Astrocyte (in vitro differentiated cells and primary cell): ENCODE measurements at regions not wholly inside any gene's neighbourhood (a gene's known extent, or its start where the extent isn't known, plus 50 kb on each side); places are given as distances from the start of the nearest gene placed in this dataset.
"Not testable (repeated sequence)": the region's sequence is repeated elsewhere in the genome, so short reads cannot be mapped to it uniquely, and the experiment has no call there.

ENCODE experiments used
- DNase-seq: peaks from one replicate; pipeline ENCODE4 v3.0.0-alpha.2; 2010; ENCODE audit warnings: low read depth
- FAIRE-seq: peaks from 2 replicates; lab custom pipeline; 2011; peaks lifted over from hg19 to GRCh38; lab: Jason Lieb, UNC
- H2AFZ ChIP-seq: 2 replicates; pipeline ENCODE4 v1.6.0; 2012; ENCODE audit warnings: low read depth, low read length, inconsistent platforms
- H3K27ac ChIP-seq: 2 replicates; pipeline ENCODE4 v1.5.1; 2011; ENCODE audit warnings: low read depth, low read length, inconsistent platforms
- H3K27me3 ChIP-seq: 2 replicates; pipeline ENCODE4 v1.6.0; 2011; ENCODE audit warnings: low read length, inconsistent platforms; ENCODE audit not compliant: insufficient read depth
- H3K36me3 ChIP-seq: 2 replicates; pipeline ENCODE4 v1.5.1; 2011; ENCODE audit warnings: low read length, inconsistent platforms; ENCODE audit not compliant: insufficient read depth
- H3K4me1 ChIP-seq: 2 replicates; pipeline ENCODE4 v1.5.1; 2011; ENCODE audit warnings: low read length, inconsistent platforms; ENCODE audit not compliant: insufficient read depth
- H3K4me2 ChIP-seq: 2 replicates; pipeline ENCODE4 v1.6.0; 2012; ENCODE audit warnings: low read length, inconsistent platforms
- H3K4me3 ChIP-seq: 2 replicates; pipeline ENCODE4 v1.5.1; 2011; ENCODE audit warnings: low read depth, mild to moderate bottlenecking, low read length, inconsistent platforms; ENCODE audit not compliant: insufficient read depth
- H3K79me2 ChIP-seq: 2 replicates; pipeline ENCODE4 v1.6.0; 2012; ENCODE audit warnings: mild to moderate bottlenecking, low read length, inconsistent platforms; ENCODE audit not compliant: insufficient read depth
- H3K9ac ChIP-seq: 2 replicates; pipeline ENCODE4 v1.6.0; 2012; ENCODE audit warnings: mild to moderate bottlenecking, low read length, inconsistent platforms
- H3K9me3 ChIP-seq: 2 replicates; pipeline ENCODE4 v1.5.1; 2012; ENCODE audit warnings: low read depth, mild to moderate bottlenecking, low read length, inconsistent platforms; ENCODE audit not compliant: insufficient read depth
- H4K20me1 ChIP-seq: 2 replicates; pipeline ENCODE4 v1.6.0; 2012; ENCODE audit warnings: low read length, inconsistent platforms; ENCODE audit not compliant: insufficient read depth
- H3K27ac Mint-ChIP-seq: one replicate; pipeline ENCODE4 v1.8.0; 2021; ENCODE audit warnings: mild to moderate bottlenecking, mixed read lengths; ENCODE audit not compliant: unreplicated experiment
- H3K27me3 Mint-ChIP-seq: one replicate; pipeline ENCODE4 v1.8.0; 2021; ENCODE audit warnings: low read depth, mixed read lengths; ENCODE audit not compliant: unreplicated experiment
- H3K36me3 Mint-ChIP-seq: one replicate; pipeline ENCODE4 v1.8.0; 2021; ENCODE audit warnings: low read depth, mixed read lengths; ENCODE audit not compliant: unreplicated experiment
- H3K4me1 Mint-ChIP-seq: one replicate; pipeline ENCODE4 v1.8.0; 2021; ENCODE audit warnings: low read depth, mixed read lengths; ENCODE audit not compliant: unreplicated experiment
- H3K4me3 Mint-ChIP-seq: one replicate; pipeline ENCODE4 v1.8.0; 2021; ENCODE audit warnings: mild to moderate bottlenecking, moderate library complexity, mixed read lengths; ENCODE audit not compliant: unreplicated experiment
- H3K9me3 Mint-ChIP-seq: one replicate; pipeline ENCODE4 v1.8.0; 2021; ENCODE audit warnings: mild to moderate bottlenecking, mixed read lengths; ENCODE audit not compliant: unreplicated experiment
- EZH2 ChIP-seq: IDR thresholded peaks from 2 replicates; pipeline ENCODE4 v1.6.1; 2012; ENCODE audit warnings: mild to moderate bottlenecking, low read length, inconsistent platforms; ENCODE audit not compliant: insufficient read depth
- TF ChIP-seq, protein P1 (sequence below): IDR thresholded peaks from 2 replicates; pipeline ENCODE4 v1.5.1; 2011; ENCODE audit warnings: low read depth, mild to moderate bottlenecking, inconsistent platforms, low read length, moderate library complexity; ENCODE audit not compliant: insufficient read depth

DNA sequence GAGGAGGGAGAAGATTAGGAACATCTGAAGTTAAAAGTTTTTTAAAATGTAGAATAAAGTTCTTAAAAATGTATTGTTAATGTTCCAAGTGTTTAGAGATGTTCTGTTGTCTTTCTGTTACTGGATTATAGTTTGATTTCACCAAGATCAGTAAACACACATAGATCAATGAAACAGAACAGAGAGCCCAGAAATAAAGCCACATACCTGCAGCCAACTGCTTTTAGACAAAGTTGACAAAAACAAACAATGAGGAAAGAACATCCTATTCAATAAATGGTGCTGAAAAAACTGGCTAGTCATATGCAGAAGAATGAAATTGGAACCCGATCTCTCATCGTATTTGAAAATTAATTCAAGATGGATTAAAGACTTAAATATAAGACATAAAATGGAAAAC, 966.3 kb upstream of the POU3F4 start:
- Histone ChIP-seq H3K36me3 (no peaks in the 10 kb centered on the region), H2AFZ (no peak overlapping the region), H3K4me3 (no peak overlapping the region), H3K4me1 (no peaks in the 10 kb centered on the region), H3K9me3 (no peaks in the 10 kb centered on the region), H4K20me1 (no peaks in the 10 kb centered on the region), H3K79me2 (no peaks in the 10 kb centered on the region), H3K27me3 (no peaks in the 10 kb centered on the region), H3K4me2 (no peak overlapping the region), H3K9ac (no peak overlapping the region), H3K27ac (no peak overlapping the region)
- H3K4me3 Mint-ChIP-seq, result no peak overlapping the region
- DNase-seq, result no peak
- TF ChIP-seq EZH2, result no peak
- TF ChIP-seq, protein P1, sequence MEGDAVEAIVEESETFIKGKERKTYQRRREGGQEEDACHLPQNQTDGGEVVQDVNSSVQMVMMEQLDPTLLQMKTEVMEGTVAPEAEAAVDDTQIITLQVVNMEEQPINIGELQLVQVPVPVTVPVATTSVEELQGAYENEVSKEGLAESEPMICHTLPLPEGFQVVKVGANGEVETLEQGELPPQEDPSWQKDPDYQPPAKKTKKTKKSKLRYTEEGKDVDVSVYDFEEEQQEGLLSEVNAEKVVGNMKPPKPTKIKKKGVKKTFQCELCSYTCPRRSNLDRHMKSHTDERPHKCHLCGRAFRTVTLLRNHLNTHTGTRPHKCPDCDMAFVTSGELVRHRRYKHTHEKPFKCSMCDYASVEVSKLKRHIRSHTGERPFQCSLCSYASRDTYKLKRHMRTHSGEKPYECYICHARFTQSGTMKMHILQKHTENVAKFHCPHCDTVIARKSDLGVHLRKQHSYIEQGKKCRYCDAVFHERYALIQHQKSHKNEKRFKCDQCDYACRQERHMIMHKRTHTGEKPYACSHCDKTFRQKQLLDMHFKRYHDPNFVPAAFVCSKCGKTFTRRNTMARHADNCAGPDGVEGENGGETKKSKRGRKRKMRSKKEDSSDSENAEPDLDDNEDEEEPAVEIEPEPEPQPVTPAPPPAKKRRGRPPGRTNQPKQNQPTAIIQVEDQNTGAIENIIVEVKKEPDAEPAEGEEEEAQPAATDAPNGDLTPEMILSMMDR, result no peak
- no peaks in the 10 kb centered on the region for H3K36me3 Mint-ChIP-seq
- no peaks in the 10 kb centered on the region for H3K9me3 Mint-ChIP-seq
- H3K4me1 Mint-ChIP-seq, result no peaks in the 10 kb centered on the region
- peak; percentile 45 for FAIRE-seq
- no peaks in the 10 kb centered on the region for H3K27me3 Mint-ChIP-seq
- no peak overlapping the region for H3K27ac Mint-ChIP-seq

DNA sequence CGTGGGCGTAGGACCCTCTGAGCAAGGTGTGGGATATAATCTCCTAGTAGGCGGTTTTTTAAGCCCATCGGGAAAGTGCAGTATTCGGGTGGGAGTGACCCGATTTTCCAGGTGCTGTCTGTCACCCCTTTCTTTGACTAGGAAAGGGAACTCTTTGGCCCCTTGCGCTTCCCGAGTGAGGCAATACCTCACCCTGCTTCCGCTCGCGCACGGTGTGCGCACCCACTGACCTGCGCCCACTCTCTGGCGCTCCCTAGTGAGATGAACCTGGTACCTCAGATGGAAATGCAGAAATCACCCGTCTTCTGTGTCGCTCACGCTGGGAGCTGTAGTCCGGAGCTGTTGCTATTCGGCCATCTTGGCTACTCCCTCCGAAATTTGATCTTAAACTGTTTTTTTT, 955.9 kb upstream of the POU3F4 start:
- H3K36me3 Mint-ChIP-seq, FAIRE-seq, H3K4me1 Mint-ChIP-seq: not testable (repeated sequence)

DNA sequence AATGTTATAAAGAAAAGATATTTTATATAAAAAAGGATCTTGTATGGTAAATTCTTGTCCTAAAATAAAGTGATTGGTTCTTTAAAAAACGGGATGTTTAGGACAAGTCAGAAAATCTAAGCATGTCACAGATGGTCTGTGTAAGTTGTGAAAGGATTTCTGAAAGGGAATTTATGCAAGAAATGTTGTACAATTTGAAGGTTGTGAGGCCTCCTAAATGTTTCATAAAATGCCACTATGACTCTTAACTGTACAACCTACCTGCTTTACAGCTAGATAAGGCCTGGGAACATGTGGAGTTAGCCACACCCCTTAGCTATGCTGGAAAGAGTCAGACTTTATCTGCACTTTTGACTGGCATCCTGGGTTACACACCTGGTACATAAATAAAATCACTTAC, 951.5 kb upstream of the POU3F4 start:
- no peaks in the 10 kb centered on the region for H3K9me3 ChIP-seq
- TF ChIP-seq, protein P1, result no peak
- no peak for TF ChIP-seq EZH2
- H3K36me3 Mint-ChIP-seq, result no peaks in the 10 kb centered on the region

More for the DNA sequence above, 955.9 kb upstream of the POU3F4 start:
- not testable (repeated sequence) for H3K4me2 ChIP-seq, H3K4me3 ChIP-seq, H3K9ac ChIP-seq, H3K27me3 ChIP-seq, H3K4me1 ChIP-seq, DNase-seq, H4K20me1 ChIP-seq, H2AFZ ChIP-seq, H3K27me3 Mint-ChIP-seq, H3K9me3 Mint-ChIP-seq, H3K79me2 ChIP-seq, H3K27ac ChIP-seq, H3K4me3 Mint-ChIP-seq, H3K36me3 ChIP-seq, H3K9me3 ChIP-seq, H3K27ac Mint-ChIP-seq

More for the DNA sequence above, 951.5 kb upstream of the POU3F4 start:
- H4K20me1 ChIP-seq, result no peaks in the 10 kb centered on the region
- FAIRE-seq, result no peak
- Mint-ChIP-seq H3K27me3 (no peaks in the 10 kb centered on the region), H3K4me1 (no peaks in the 10 kb centered on the region), H3K27ac (no peak overlapping the region), H3K9me3 (peaks cover 3% of the 10 kb centered on the region), H3K4me3 (no peak overlapping the region)
- H3K36me3 ChIP-seq, result no peaks in the 10 kb centered on the region
- H3K79me2 ChIP-seq, result no peaks in the 10 kb centered on the region
- no peak overlapping the region for H2AFZ ChIP-seq
- H3K4me2 ChIP-seq, result no peak overlapping the region
- H3K9ac ChIP-seq, result no peak overlapping the region
- no peaks in the 10 kb centered on the region for H3K27me3 ChIP-seq
- DNase-seq, result no peak
- no peak overlapping the region for H3K27ac ChIP-seq
- no peaks in the 10 kb centered on the region for H3K4me1 ChIP-seq
- no peak overlapping the region for H3K4me3 ChIP-seq
